Muscle layer of duodenum (tissue), 2 donors: ENCODE measurements at regions not wholly inside any gene's neighbourhood (a gene's known extent, or its start where the extent isn't known, plus 50 kb on each side); places are given as distances from the start of the nearest gene placed in this dataset.
A peak's percentile ranks its signal among the peaks of the same experiment; 100 is the strongest.

Source experiments
- H3K27ac ChIP-seq: one replicate; pipeline ENCODE4 v1.7.0; 2013; ENCODE audit warnings: mild to moderate bottlenecking, low read length
- H3K27me3 ChIP-seq: one replicate; pipeline ENCODE4 v1.7.0; 2013; ENCODE audit warnings: low read depth, mild to moderate bottlenecking, control low read depth, low read length
- H3K36me3 ChIP-seq, 2 donors: one replicate each; pipeline ENCODE4 v1.7.0; 2013; ENCODE audit warnings: low read length in 2 of 2, control low read depth in 1 of 2, mild to moderate bottlenecking in 1 of 2; ENCODE audit not compliant: insufficient read depth in 2 of 2, control insufficient read depth in 1 of 2
- H3K4me1 ChIP-seq, 2 donors: one replicate each; pipeline ENCODE4 v1.7.0; 2013; ENCODE audit warnings: low read length in 2 of 2, mild to moderate bottlenecking in 2 of 2, control low read depth in 1 of 2, moderate library complexity in 1 of 2; ENCODE audit not compliant: insufficient read depth in 2 of 2, control insufficient read depth in 1 of 2
- H3K4me3 ChIP-seq, 2 donors: one replicate each; pipeline ENCODE4 v1.7.0; 2013; ENCODE audit warnings: low read length in 2 of 2, low read depth in 1 of 2, mild to moderate bottlenecking in 1 of 2
- H3K9me3 ChIP-seq, 2 donors: one replicate each; pipeline ENCODE4 v1.7.0; 2013; ENCODE audit warnings: low read length in 2 of 2, control low read depth in 1 of 2, mild to moderate bottlenecking in 1 of 2; ENCODE audit not compliant: control insufficient read depth in 1 of 2
- donor health status: healthy.

GRCh38 chr3:29141918-29142275, 139.0 kb upstream of the RBMS3 start:
- H3K27me3 ChIP-seq: no peaks in the 10 kb centered on the region
- peaks cover 6 to 24% of the 10 kb centered on the region in 2 donors for H3K4me1 ChIP-seq
- H3K4me3 ChIP-seq: no peak overlapping the region
- H3K9me3 ChIP-seq: no peaks in the 10 kb centered on the region
- peak overlapping the region; percentile 47 for H3K27ac ChIP-seq
- no peaks in the 10 kb centered on the region for H3K36me3 ChIP-seq

- no peaks in the 10 kb centered on the region for H3K36me3 ChIP-seq
- no peaks in the 10 kb centered on the region for H3K27me3 ChIP-seq
Observed at GRCh38 chr3:29143151-29143550, 137.7 kb upstream of the RBMS3 start.

GRCh38 chr3:29144361-29144760, 136.5 kb upstream of the RBMS3 start:
- Histone ChIP-seq H3K27me3 (no peaks in the 10 kb centered on the region), H3K27ac (no peak overlapping the region), H3K36me3 (no peaks in the 10 kb centered on the region), H3K4me3 (no peak overlapping the region), H3K9me3 (no peaks in the 10 kb centered on the region), H3K4me1 (peaks cover 6 to 24% of the 10 kb centered on the region in 2 donors)

More at GRCh38 chr3:29143151-29143550, 137.7 kb upstream of the RBMS3 start:
- Histone ChIP-seq H3K27ac (no peak overlapping the region), H3K9me3 (no peaks in the 10 kb centered on the region), H3K4me3 (no peak overlapping the region), H3K4me1 (peaks cover 6 to 24% of the 10 kb centered on the region in 2 donors)

- Histone ChIP-seq H3K4me1 (peaks cover 6 to 24% of the 10 kb centered on the region in 2 donors), H3K4me3 (no peak overlapping the region), H3K9me3 (no peaks in the 10 kb centered on the region), H3K27ac (no peak overlapping the region), H3K36me3 (no peaks in the 10 kb centered on the region), H3K27me3 (no peaks in the 10 kb centered on the region)
Observed at GRCh38 chr3:29144807-29145206, 136.1 kb upstream of the RBMS3 start.

GRCh38 chr3:29145360-29145759, 135.5 kb upstream of the RBMS3 start:
- H3K4me1 ChIP-seq: peaks cover 6 to 24% of the 10 kb centered on the region in 2 donors
- no peak overlapping the region for H3K27ac ChIP-seq
- H3K4me3 ChIP-seq: no peak overlapping the region
- no peaks in the 10 kb centered on the region for H3K36me3 ChIP-seq
- H3K9me3 ChIP-seq: no peaks in the 10 kb centered on the region
- H3K27me3 ChIP-seq: no peaks in the 10 kb centered on the region

- no peaks in the 10 kb centered on the region for H3K27me3 ChIP-seq
- H3K4me1 ChIP-seq: no peaks in the 10 kb centered on the region
- H3K4me3 ChIP-seq: no peak overlapping the region
- no peaks in the 10 kb centered on the region for H3K9me3 ChIP-seq
- H3K27ac ChIP-seq: no peak overlapping the region
- no peaks in the 10 kb centered on the region for H3K36me3 ChIP-seq
Observed at GRCh38 chr3:29152379-29152778, 128.5 kb upstream of the RBMS3 start.

GRCh38 chr3:29153811-29154210, 127.1 kb upstream of the RBMS3 start:
- Histone ChIP-seq H3K27ac (no peak overlapping the region), H3K27me3 (no peaks in the 10 kb centered on the region), H3K9me3 (no peaks in the 10 kb centered on the region), H3K4me1 (no peaks in the 10 kb centered on the region), H3K36me3 (no peaks in the 10 kb centered on the region), H3K4me3 (no peak overlapping the region)

- H3K27me3 ChIP-seq: no peaks in the 10 kb centered on the region
- H3K4me1 ChIP-seq: no peaks in the 10 kb centered on the region
- no peak overlapping the region for H3K27ac ChIP-seq
- H3K9me3 ChIP-seq: no peaks in the 10 kb centered on the region
- no peak overlapping the region for H3K4me3 ChIP-seq
- no peaks in the 10 kb centered on the region for H3K36me3 ChIP-seq
Observed at GRCh38 chr3:29156086-29156715, 124.7 kb upstream of the RBMS3 start.

- no peaks in the 10 kb centered on the region for H3K9me3 ChIP-seq
- no peak overlapping the region for H3K27ac ChIP-seq
- H3K27me3 ChIP-seq: no peaks in the 10 kb centered on the region
- no peaks in the 10 kb centered on the region for H3K36me3 ChIP-seq
- H3K4me3 ChIP-seq: no peak overlapping the region
- no peaks in the 10 kb centered on the region for H3K4me1 ChIP-seq
Observed at GRCh38 chr3:29164825-29165224, 116.0 kb upstream of the RBMS3 start.

GRCh38 chr3:29167180-29167579, 113.7 kb upstream of the RBMS3 start:
- H3K36me3 ChIP-seq: no peaks in the 10 kb centered on the region
- H3K27me3 ChIP-seq: no peaks in the 10 kb centered on the region
- peaks cover 0 to 4% of the 10 kb centered on the region in 2 donors for H3K4me1 ChIP-seq
- no peak overlapping the region for H3K27ac ChIP-seq
- H3K4me3 ChIP-seq: no peak overlapping the region
- no peaks in the 10 kb centered on the region for H3K9me3 ChIP-seq

GRCh38 chr3:29168081-29168480, 112.8 kb upstream of the RBMS3 start:
- H3K27me3 ChIP-seq: no peaks in the 10 kb centered on the region
- H3K4me3 ChIP-seq: no peak overlapping the region
- no peaks in the 10 kb centered on the region for H3K36me3 ChIP-seq
- no peak overlapping the region for H3K27ac ChIP-seq
- H3K9me3 ChIP-seq: no peaks in the 10 kb centered on the region
- H3K4me1 ChIP-seq: peaks cover 0 to 4% of the 10 kb centered on the region in 2 donors

- H3K27ac ChIP-seq: no peak overlapping the region
- no peaks in the 10 kb centered on the region for H3K27me3 ChIP-seq
- H3K4me3 ChIP-seq: no peak overlapping the region
- peaks cover 0 to 4% of the 10 kb centered on the region in 2 donors for H3K4me1 ChIP-seq
- no peaks in the 10 kb centered on the region for H3K36me3 ChIP-seq
- no peaks in the 10 kb centered on the region for H3K9me3 ChIP-seq
Observed at GRCh38 chr3:29168696-29169095, 112.2 kb upstream of the RBMS3 start.
